ENCODE measurements at regions not wholly inside any gene's neighbourhood (a gene's known extent, or its start where the extent isn't known, plus 50 kb on each side); places are given as distances from the start of the nearest gene placed in this dataset.
"Not testable (repeated sequence)": the region's sequence is repeated elsewhere in the genome, so short reads cannot be mapped to it uniquely, and the experiment has no call there.

DNA sequence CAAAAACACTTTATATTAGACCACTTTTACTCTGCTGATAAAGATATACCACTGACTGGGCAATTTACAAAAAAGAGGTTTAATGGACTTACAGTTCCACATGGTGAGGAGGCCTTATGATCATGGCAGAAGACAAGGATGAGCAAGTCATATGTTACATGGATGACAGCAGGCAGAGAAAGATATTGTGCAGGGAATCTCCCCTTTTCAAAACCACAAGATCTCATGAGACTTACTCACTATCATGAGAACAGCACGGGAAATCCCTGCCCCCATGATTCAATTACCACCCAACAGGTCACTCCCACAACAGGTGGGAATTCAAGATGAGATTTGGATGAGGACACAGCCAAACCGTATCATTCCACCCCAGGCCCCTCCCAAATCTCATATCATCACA, 1383.8 kb upstream of the MAP3K7 start:
- no peak overlapping the region for H3K27ac Mint-ChIP-seq
- no peaks in the 10 kb centered on the region for H3K27me3 Mint-ChIP-seq
- H3K36me3 Mint-ChIP-seq (ENCODE audit: low read depth): no peaks in the 10 kb centered on the region
- DNase-seq (no peak), ATAC-seq (no peak)
- H3K4me1 Mint-ChIP-seq: no peaks in the 10 kb centered on the region
- H3K4me3 Mint-ChIP-seq: no peak overlapping the region
- H3K9me3 Mint-ChIP-seq: peaks cover 20% of the 10 kb centered on the region

DNA sequence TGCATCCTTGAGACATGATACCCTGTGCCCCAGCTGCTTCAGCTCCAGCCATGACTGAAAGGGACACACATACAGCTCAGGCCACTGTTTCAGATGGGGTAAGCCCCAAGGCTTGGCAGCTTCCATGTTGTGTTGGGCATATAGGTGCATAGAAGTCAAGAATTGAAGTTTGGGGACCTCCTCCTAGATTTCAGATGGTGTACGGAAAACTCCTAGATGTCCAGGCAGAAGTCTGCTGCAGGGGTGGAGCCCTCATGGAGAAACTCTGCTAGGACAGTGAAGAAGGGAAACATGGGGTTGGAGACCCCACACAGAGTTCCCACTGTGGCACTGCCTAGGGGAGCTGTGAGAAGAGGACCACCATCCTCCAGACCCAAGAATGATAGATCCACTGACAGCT, 1379.0 kb upstream of the MAP3K7 start:
- Mint-ChIP-seq H3K4me1 (no peaks in the 10 kb centered on the region), H3K27ac (no peak overlapping the region), H3K9me3 (peaks cover 23% of the 10 kb centered on the region), H3K36me3 (ENCODE audit: low read depth) (no peaks in the 10 kb centered on the region), H3K4me3 (no peak overlapping the region), H3K27me3 (no peaks in the 10 kb centered on the region)
- ATAC-seq: no peak
- no peak for DNase-seq

DNA sequence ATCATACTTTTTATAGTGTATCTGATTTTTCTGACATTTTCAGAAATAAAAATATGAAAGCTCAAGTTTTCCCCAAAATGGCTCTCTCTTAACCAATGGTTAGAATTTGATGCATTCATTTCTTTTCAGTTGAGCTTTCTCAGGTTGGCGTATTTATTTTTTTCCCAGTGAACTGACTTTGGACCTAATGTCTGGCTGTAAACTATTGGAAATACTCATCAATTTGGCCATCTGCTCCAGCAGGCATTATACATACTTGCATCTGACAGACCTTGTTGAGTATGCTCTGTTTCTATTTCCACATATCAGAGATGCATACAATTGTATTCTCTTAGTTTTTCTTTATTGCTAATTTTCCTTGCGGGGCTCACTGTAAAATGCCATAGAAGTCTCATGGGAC, 1374.8 kb upstream of the MAP3K7 start:
- Mint-ChIP-seq H3K4me1 (no peaks in the 10 kb centered on the region), H3K36me3 (ENCODE audit: low read depth) (no peaks in the 10 kb centered on the region), H3K27me3 (no peaks in the 10 kb centered on the region), H3K27ac (no peak overlapping the region), H3K9me3 (peaks cover 12% of the 10 kb centered on the region), H3K4me3 (no peak overlapping the region)
- DNase-seq (no peak), ATAC-seq (no peak)

DNA sequence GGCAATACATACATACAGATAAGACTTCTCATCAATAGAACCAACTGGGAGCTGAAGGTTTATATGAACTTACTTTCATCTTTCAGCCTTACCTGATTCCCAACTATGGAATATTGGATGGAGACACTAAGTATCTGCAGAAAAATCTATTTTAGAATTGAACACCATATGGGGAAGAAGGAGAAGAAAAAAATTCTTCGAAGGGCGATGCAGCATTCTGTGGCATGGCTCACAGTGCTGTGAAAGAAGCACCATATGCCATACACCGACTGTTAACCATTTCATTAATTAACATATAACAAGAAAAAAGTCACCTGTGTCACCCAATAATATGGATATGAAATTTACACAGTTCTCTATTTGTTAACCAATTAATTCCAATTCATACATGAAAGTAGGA, 1374.4 kb upstream of the MAP3K7 start:
- H3K27me3 Mint-ChIP-seq: no peaks in the 10 kb centered on the region
- H3K4me1 Mint-ChIP-seq: no peaks in the 10 kb centered on the region
- DNase-seq: no peak
- peaks cover 8% of the 10 kb centered on the region for H3K9me3 Mint-ChIP-seq
- H3K4me3 Mint-ChIP-seq: no peak overlapping the region
- no peak overlapping the region for H3K27ac Mint-ChIP-seq
- no peaks in the 10 kb centered on the region for H3K36me3 Mint-ChIP-seq (ENCODE audit: low read depth)
- no peak for ATAC-seq

DNA sequence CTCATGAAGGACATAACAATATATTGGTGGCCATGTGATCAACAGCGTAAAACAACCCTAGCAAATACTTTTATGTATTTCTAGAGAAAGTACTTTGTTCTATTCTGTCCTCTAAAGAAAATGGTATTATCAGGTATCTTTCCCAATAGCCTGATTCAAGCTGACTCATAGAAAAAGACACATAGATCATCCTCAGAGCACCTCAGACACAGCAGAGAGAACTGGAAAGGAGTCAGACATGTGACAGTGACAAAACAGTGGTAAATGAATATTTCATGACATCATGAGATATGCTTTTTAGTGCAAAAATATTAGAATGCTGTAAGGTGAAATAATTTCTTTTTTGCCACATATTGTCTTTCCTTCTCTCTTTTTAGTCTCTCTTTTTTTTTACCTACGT, 1355.0 kb upstream of the MAP3K7 start:
- no peaks in the 10 kb centered on the region for H3K4me1 Mint-ChIP-seq
- no peaks in the 10 kb centered on the region for H3K36me3 Mint-ChIP-seq (ENCODE audit: low read depth)
- peaks cover 19% of the 10 kb centered on the region for H3K9me3 Mint-ChIP-seq
- H3K27ac Mint-ChIP-seq: no peak overlapping the region
- DNase-seq (no peak), ATAC-seq (no peak)
- no peak overlapping the region for H3K4me3 Mint-ChIP-seq
- no peaks in the 10 kb centered on the region for H3K27me3 Mint-ChIP-seq

DNA sequence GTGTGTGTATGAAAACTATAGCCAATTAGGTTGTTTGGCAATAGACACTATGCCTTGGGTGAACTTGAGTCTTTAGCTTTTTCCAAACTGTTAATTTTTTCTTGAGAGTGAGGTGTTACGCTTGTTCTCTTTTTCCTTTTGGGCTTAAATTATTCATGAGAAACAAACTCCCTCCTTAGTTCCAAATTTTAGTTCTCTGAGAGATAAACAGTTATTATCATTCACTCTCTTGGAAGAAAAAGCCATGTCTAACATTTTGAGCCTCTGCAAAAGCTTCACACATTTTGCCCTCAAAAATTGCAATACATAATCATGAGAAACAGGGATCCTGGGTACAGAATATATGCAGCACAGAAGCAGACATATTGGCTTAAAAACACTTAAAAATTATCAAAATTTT, 1353.9 kb upstream of the MAP3K7 start:
- ATAC-seq (no peak), DNase-seq (no peak)
- H3K36me3 Mint-ChIP-seq (ENCODE audit: low read depth): no peaks in the 10 kb centered on the region
- H3K27me3 Mint-ChIP-seq: no peaks in the 10 kb centered on the region
- H3K4me3 Mint-ChIP-seq: no peak overlapping the region
- peaks cover 13% of the 10 kb centered on the region for H3K9me3 Mint-ChIP-seq
- H3K4me1 Mint-ChIP-seq: no peaks in the 10 kb centered on the region
- H3K27ac Mint-ChIP-seq: no peak overlapping the region

GRCh38 chr6:91926827-91927226, 1340.0 kb upstream of the MAP3K7 start:
- Mint-ChIP-seq H3K4me3 (no peak overlapping the region), H3K27ac (no peak overlapping the region), H3K9me3 (peaks cover 18% of the 10 kb centered on the region), H3K36me3 (ENCODE audit: low read depth) (no peaks in the 10 kb centered on the region), H3K27me3 (no peaks in the 10 kb centered on the region), H3K4me1 (no peaks in the 10 kb centered on the region)
- DNase-seq (no peak), ATAC-seq (no peak)

- Mint-ChIP-seq H3K9me3 (peaks cover 18% of the 10 kb centered on the region), H3K4me3 (no peak overlapping the region), H3K36me3 (ENCODE audit: low read depth) (no peaks in the 10 kb centered on the region), H3K27me3 (no peaks in the 10 kb centered on the region), H3K27ac (no peak overlapping the region), H3K4me1 (no peaks in the 10 kb centered on the region)
- DNase-seq (no peak), ATAC-seq (no peak)
These were observed 1339.5 kb upstream of the MAP3K7 start for GRCh38 chr6:91926361-91926760.

GRCh38 chr6:91911945-91912344, 1325.1 kb upstream of the MAP3K7 start:
- H3K27me3 Mint-ChIP-seq: no peaks in the 10 kb centered on the region

DNA sequence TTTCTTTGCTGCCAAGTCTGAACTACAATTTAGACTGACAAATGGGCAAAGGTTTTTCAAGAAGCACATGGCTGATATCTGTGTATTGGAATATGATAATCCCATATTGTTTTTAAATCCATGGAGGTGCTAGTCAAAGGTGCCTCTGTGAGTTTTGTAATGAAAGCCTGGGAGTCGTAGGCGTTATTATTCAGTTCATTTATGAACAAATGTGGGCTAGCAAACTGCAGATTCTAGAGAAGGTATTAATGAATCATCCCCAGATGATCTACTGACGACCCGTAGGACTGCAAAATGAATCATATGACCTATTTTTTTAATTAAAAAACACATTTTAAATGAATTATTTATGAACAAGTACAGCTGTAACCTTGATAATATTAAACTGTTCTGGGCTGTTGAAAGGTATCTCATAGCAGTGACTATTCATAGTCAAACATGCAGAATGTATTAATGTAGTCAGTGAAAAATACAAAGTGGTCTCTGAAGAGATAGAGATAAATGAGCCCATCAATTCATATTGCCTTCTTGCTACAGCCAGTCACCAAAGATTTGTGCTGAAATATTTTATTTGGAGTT, 1317.8 kb upstream of the MAP3K7 start:
- peaks cover 15% of the 10 kb centered on the region for H3K9me3 Mint-ChIP-seq
- no peak for DNase-seq
- no peak for ATAC-seq
- H3K4me3 Mint-ChIP-seq: no peak overlapping the region
- no peaks in the 10 kb centered on the region for H3K36me3 Mint-ChIP-seq (ENCODE audit: low read depth)
- no peak overlapping the region for H3K27ac Mint-ChIP-seq
- H3K27me3 Mint-ChIP-seq: no peaks in the 10 kb centered on the region
- no peaks in the 10 kb centered on the region for H3K4me1 Mint-ChIP-seq

More at GRCh38 chr6:91911945-91912344, 1325.1 kb upstream of the MAP3K7 start:
- Mint-ChIP-seq H3K9me3 (no peaks in the 10 kb centered on the region), H3K4me3 (no peak overlapping the region), H3K36me3 (ENCODE audit: low read depth) (no peaks in the 10 kb centered on the region), H3K4me1 (no peaks in the 10 kb centered on the region), H3K27ac (no peak overlapping the region)
- ATAC-seq (no peak), DNase-seq (no peak)

DNA sequence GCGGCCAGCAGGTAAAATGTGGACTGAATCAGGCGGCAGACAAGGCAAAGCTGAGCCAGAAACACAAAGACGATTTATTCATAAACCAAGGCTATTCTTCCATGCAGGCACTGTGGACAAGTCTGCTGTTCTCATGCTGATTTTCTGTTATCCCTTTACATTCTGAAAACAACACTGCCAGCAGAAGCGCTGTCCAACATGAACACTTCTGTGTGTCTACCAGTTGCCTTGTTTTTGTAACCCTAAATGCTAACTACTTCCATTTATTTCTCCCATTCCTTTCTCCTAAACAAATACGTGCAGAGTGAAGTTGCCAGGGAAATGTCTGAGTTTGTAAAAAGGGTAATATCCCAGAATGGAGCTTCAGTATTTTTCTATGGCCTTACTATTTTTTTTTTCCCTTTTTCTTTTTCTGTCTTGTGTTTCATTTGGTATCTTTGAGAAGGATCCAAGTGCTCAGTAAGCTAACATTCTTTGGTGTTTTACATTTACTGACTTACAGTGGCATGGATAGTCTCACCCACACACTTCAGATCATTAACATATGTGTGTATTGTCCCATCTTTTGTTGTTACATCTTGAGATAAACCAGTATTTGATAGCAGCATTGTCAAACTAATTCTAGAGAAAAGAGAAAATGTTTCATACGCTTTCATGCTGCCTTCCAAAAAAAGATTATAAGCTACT, 1308.9 kb upstream of the MAP3K7 start:
- DNase-seq (no peak), ATAC-seq (no peak)
- Mint-ChIP-seq H3K4me1 (no peaks in the 10 kb centered on the region), H3K4me3 (no peak overlapping the region), H3K36me3 (ENCODE audit: low read depth) (no peaks in the 10 kb centered on the region), H3K27me3 (no peaks in the 10 kb centered on the region), H3K9me3 (peaks cover 15% of the 10 kb centered on the region), H3K27ac (no peak overlapping the region)

DNA sequence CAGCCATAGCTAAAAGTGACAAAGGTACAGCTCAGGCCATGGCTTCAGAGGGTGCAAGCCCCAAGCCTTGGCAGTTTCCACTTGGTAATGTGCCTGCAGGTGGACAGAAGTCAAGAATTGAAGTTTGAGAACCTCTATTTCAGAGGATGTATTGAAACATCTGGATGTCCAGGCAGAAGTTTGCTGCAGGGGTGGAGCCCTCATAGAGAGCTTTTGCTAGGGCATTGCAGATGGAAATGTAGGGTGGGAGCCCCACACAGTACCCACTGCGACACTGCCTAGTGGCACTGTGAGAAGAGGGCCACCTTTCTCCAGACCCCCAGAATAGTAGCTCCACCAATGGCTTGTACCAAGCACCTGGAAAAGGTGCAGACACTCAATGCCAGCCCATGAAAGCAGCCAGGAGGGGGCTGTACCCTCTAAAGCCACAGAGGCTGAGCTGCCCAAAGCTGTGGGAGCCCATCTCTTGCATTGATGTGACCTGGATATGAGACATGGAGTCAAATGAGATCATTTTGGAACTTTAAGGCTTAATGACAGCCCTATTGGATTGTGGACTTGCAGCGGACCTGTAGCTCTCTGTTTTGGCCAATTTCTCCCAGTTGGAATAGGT, 1299.4 kb upstream of the MAP3K7 start:
- Mint-ChIP-seq H3K27ac (no peak overlapping the region), H3K4me1 (no peaks in the 10 kb centered on the region), H3K36me3 (ENCODE audit: low read depth) (no peaks in the 10 kb centered on the region), H3K4me3 (no peak overlapping the region), H3K9me3 (peaks cover 31% of the 10 kb centered on the region), H3K27me3 (no peaks in the 10 kb centered on the region)
- no peak for ATAC-seq
- DNase-seq: no peak

- DNase-seq; H3K4me3 Mint-ChIP-seq; H3K4me1 Mint-ChIP-seq; H3K27me3 Mint-ChIP-seq; H3K27ac Mint-ChIP-seq; ATAC-seq; H3K36me3 Mint-ChIP-seq (ENCODE audit: low read depth): not testable (repeated sequence)
- peaks cover 24% of the 10 kb centered on the region for H3K9me3 Mint-ChIP-seq
These were observed 1294.9 kb upstream of the MAP3K7 start for GRCh38 chr6:91881791-91882190.

DNA sequence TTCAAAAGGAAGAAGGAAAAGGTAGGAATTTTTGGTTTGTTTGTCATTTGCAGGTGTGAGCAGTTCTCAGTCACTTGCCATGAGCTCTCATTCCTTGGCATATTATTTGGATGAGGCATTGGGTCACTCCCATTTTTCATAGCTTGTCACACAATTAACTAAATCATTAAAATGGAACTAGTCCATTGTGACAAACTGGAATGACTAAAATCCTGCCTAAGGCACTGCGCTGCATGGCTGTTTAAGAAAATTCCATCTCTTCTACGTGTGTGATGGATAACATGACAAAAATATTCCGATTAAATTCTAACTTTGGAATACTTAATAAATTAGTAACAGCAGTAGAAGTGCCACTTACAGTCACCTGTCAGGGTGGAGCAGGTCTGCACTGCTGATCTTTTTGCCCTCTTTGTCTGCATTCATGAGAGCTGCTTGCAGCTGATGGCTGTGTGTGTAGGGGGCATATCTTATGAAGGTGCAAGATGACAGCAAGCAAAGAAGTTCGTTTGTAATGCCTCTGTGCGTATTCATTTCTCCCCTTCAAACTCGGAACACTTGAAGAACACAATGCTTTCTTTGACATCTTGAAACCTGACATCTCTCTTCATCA, 1292.6 kb upstream of the MAP3K7 start:
- H3K36me3 Mint-ChIP-seq (ENCODE audit: low read depth): no peaks in the 10 kb centered on the region
- no peak for DNase-seq
- ATAC-seq: no peak

GRCh38 chr6:91877994-91878393, 1291.1 kb upstream of the MAP3K7 start:
- Mint-ChIP-seq H3K36me3 (ENCODE audit: low read depth) (no peaks in the 10 kb centered on the region), H3K4me1 (no peaks in the 10 kb centered on the region), H3K9me3 (peaks cover 8% of the 10 kb centered on the region)

More for the DNA sequence above, 1292.6 kb upstream of the MAP3K7 start:
- Mint-ChIP-seq H3K4me1 (no peaks in the 10 kb centered on the region), H3K27me3 (no peaks in the 10 kb centered on the region), H3K4me3 (no peak overlapping the region), H3K9me3 (peaks cover 14% of the 10 kb centered on the region), H3K27ac (no peak overlapping the region)

More at GRCh38 chr6:91877994-91878393, 1291.1 kb upstream of the MAP3K7 start:
- no peak for DNase-seq
- Mint-ChIP-seq H3K4me3 (no peak overlapping the region), H3K27me3 (no peaks in the 10 kb centered on the region), H3K27ac (no peak overlapping the region)
- no peak for ATAC-seq
